Nephron progenitor cell (in vitro differentiated cells): ENCODE measurements at regions not wholly inside any gene's neighbourhood (a gene's known extent, or its start where the extent isn't known, plus 50 kb on each side); places are given as distances from the start of the nearest gene placed in this dataset.

Source experiments
- DNase-seq: peaks from one replicate; pipeline ENCODE4 v3.0.0; 2021
- H3K27ac Mint-ChIP-seq: 2 replicates; pipeline ENCODE4 v1.8.0; 2021; ENCODE audit warnings: mild to moderate bottlenecking, moderate library complexity, mixed read lengths
- H3K27me3 Mint-ChIP-seq: 2 replicates; pipeline ENCODE4 v1.8.0; 2021; ENCODE audit warnings: mild to moderate bottlenecking, low read depth, mixed read lengths; ENCODE audit not compliant: poor library complexity
- H3K36me3 Mint-ChIP-seq: 2 replicates; pipeline ENCODE4 v1.8.0; 2021; ENCODE audit warnings: low read depth, mixed read lengths
- H3K4me1 Mint-ChIP-seq: 2 replicates; pipeline ENCODE4 v1.8.0; 2021; ENCODE audit warnings: mixed read lengths
- H3K4me3 Mint-ChIP-seq: 2 replicates; pipeline ENCODE4 v1.8.0; 2021; ENCODE audit warnings: mild to moderate bottlenecking, moderate library complexity, mixed read lengths
- H3K9me3 Mint-ChIP-seq: 2 replicates; pipeline ENCODE4 v1.8.0; 2021; ENCODE audit warnings: mild to moderate bottlenecking, moderate library complexity, mixed read lengths
- TF ChIP-seq, protein P1 (sequence below): fragments of 200-600 bp; sonication (generic); IDR thresholded peaks from 2 replicates; pipeline ENCODE4 v1.5.0; 2021; ENCODE audit warnings: antibody characterized with exemption

DNA sequence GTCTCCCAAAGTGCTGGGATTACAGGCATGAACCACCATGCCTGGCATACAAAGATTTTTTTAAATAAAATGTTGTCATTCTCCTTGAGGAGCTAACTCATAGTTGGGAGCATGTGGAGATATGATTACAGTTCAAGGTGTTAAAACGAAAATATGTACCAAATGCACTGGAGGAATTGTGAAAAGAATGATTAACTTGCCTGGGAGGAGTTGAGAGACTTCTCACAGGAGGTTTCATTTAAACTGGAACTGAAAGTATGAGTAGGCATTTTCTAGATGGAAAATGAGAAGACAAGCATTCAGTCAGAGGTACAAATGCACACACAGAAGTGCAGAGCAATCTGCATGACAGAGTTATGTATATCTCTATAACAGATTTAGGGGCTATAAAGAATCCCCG, 126.6 kb upstream of the PDE1A start:
- no peaks in the 10 kb centered on the region for H3K36me3 Mint-ChIP-seq
- H3K27me3 Mint-ChIP-seq = no peaks in the 10 kb centered on the region
- H3K27ac Mint-ChIP-seq = no peak overlapping the region
- DNase-seq = no peak
- TF ChIP-seq, protein P1, sequence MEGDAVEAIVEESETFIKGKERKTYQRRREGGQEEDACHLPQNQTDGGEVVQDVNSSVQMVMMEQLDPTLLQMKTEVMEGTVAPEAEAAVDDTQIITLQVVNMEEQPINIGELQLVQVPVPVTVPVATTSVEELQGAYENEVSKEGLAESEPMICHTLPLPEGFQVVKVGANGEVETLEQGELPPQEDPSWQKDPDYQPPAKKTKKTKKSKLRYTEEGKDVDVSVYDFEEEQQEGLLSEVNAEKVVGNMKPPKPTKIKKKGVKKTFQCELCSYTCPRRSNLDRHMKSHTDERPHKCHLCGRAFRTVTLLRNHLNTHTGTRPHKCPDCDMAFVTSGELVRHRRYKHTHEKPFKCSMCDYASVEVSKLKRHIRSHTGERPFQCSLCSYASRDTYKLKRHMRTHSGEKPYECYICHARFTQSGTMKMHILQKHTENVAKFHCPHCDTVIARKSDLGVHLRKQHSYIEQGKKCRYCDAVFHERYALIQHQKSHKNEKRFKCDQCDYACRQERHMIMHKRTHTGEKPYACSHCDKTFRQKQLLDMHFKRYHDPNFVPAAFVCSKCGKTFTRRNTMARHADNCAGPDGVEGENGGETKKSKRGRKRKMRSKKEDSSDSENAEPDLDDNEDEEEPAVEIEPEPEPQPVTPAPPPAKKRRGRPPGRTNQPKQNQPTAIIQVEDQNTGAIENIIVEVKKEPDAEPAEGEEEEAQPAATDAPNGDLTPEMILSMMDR = no peak
- H3K9me3 Mint-ChIP-seq = no peaks in the 10 kb centered on the region
- H3K4me3 Mint-ChIP-seq = no peak overlapping the region
- no peaks in the 10 kb centered on the region for H3K4me1 Mint-ChIP-seq

DNA sequence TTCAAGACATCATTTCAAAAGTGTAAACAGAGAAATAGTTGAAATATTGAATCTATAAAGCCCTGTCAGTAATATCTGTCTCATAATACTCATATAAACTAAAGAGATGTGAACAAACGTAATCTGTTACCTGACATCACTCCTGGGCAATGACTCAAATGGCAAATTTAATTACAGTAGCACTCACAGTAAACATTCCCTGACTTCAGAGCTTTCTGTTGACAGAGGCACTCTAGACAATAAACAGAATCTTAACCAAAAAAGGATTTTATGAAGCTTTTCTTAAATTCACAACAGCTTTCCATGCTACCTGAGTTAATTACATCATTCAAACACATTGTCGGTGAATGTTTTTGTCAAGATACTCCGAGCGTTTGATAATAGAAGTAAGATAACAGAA, 128.1 kb upstream of the PDE1A start:
- no peak overlapping the region for H3K27ac Mint-ChIP-seq
- TF ChIP-seq, protein P1 = no peak
- DNase-seq = no peak
- peaks cover 3% of the 10 kb centered on the region for H3K9me3 Mint-ChIP-seq
- H3K27me3 Mint-ChIP-seq = no peaks in the 10 kb centered on the region
- no peak overlapping the region for H3K4me3 Mint-ChIP-seq
- H3K4me1 Mint-ChIP-seq = no peaks in the 10 kb centered on the region
- no peaks in the 10 kb centered on the region for H3K36me3 Mint-ChIP-seq

DNA sequence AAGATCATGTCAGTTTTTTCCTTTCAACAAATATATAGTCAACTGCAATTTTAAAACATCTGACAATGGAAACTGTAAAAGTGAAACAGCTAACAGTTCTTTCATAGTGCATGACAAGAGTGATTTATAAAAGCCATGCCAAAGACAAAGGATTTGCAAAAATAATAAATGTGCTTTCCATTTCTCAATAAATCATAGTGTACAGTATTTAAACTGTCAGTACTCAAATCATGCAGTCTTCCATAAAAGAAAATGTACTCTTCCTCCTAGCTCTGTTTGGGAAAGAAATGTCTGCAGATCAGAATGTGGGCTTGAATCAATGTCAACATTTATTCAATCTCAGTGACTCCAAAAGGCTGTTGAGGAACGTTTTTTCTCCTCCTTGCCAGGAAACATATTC, 131.7 kb upstream of the PDE1A start:
- Mint-ChIP-seq H3K4me3 (no peak overlapping the region), H3K9me3 (peaks cover 6% of the 10 kb centered on the region), H3K4me1 (no peaks in the 10 kb centered on the region), H3K36me3 (no peaks in the 10 kb centered on the region), H3K27ac (no peak overlapping the region), H3K27me3 (no peaks in the 10 kb centered on the region)
- TF ChIP-seq, protein P1 = no peak
- no peak for DNase-seq

DNA sequence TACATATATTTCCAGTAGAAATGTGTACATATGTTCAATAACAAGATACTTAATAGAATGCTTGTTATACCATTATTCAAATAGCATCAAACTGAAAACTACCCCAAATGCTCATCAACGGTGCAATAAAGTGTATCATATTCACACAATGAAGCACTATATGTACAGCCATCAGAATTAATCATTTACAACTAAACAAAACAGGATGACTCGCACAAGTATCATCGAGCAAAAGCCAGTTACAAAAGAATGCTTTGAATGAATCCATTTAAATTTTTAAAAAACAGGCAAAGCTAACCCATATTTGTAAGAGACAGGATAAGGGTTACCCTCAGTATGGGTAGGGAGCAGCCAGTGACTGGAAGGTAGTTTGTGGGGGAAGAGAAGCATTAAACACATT, 132.8 kb upstream of the PDE1A start:
- H3K27me3 Mint-ChIP-seq = no peaks in the 10 kb centered on the region
- no peak overlapping the region for H3K4me3 Mint-ChIP-seq
- H3K36me3 Mint-ChIP-seq = no peaks in the 10 kb centered on the region
- DNase-seq = no peak
- H3K27ac Mint-ChIP-seq = no peak overlapping the region
- no peaks in the 10 kb centered on the region for H3K4me1 Mint-ChIP-seq
- peaks cover 6% of the 10 kb centered on the region for H3K9me3 Mint-ChIP-seq
- TF ChIP-seq, protein P1 = no peak

DNA sequence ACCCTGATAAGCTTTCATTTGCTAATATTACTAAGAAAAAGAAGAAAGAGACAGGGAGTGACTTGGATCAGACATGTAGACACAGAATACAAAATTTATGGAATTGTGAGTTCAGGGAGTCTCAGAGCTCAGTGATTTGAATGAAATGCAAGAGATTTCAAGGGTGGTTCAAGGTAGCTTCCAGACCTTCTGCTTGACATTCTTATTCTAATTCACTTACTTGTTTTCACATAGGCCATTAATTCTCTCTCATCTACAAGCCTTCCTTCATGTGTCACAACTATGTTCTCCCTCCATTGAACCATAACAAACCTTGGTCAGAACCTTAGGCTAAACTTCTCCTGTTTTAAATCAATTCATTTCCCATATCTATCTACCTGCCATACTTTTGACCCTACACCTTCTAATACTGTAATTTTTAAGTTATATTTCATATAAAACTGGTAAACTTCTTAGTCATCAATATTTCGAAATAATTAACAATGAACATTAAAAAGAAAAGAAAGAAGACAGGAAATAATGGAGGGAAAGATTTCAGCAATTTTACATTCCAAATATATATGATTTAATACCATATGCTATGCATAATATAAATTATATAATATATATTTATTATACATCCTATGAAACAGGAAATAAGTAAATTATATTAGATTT, 139.2 kb upstream of the PDE1A start:
- Mint-ChIP-seq H3K27ac (no peak overlapping the region), H3K9me3 (peaks cover 3% of the 10 kb centered on the region), H3K4me3 (no peak overlapping the region), H3K27me3 (no peaks in the 10 kb centered on the region), H3K4me1 (no peaks in the 10 kb centered on the region), H3K36me3 (no peaks in the 10 kb centered on the region)
- no peak for DNase-seq
- TF ChIP-seq, protein P1 = no peak

DNA sequence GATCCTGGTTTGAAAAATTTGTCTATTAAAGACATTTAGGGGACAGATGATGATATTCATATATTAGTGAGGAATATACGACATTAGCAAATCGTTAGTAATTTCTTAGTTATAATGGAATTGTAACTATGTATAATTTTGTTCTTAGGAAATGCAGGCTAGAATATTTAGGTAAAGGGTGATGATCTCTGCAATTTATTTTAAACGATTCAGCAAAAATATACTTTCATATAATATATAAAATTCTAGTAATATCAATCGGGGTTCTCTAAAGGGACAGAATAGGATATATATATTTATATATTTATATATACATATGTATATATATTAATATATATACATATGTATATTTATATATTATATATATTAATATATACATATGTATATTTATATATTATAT, 142.5 kb upstream of the DNAJC10 start:
- DNase-seq = no peak
- Mint-ChIP-seq H3K4me1 (no peaks in the 10 kb centered on the region), H3K4me3 (no peak overlapping the region), H3K27me3 (no peaks in the 10 kb centered on the region), H3K9me3 (no peaks in the 10 kb centered on the region), H3K36me3 (no peaks in the 10 kb centered on the region), H3K27ac (no peak overlapping the region)
- TF ChIP-seq, protein P1 = no peak
